GM23338 (cell line): ENCODE measurements at regions not wholly inside any gene's neighbourhood (a gene's known extent, or its start where the extent isn't known, plus 50 kb on each side); places are given as distances from the start of the nearest gene placed in this dataset.

Experiments used
- ATAC-seq: fragments of 200-7000 bp; cut with Tn5 transposase; 3 replicates; pipeline ENCODE4 v1.9.1; 2020
- DNase-seq: peaks from one replicate; pipeline ENCODE4 v3.0.0-alpha.2; 2015; ENCODE audit warnings: low spot score
- H2AFZ ChIP-seq: fragments of 200-600 bp; sonication (generic); 2 replicates; pipeline ENCODE4 v1.8.0; 2016; ENCODE audit warnings: antibody characterized with exemption, mild to moderate bottlenecking, moderate library complexity
- H3F3A ChIP-seq: fragments of 200-600 bp; sonication (generic); replicated peaks from 2 replicates; pipeline ENCODE4 v1.8.0; 2017; ENCODE audit warnings: antibody characterized with exemption, mixed run types, low read depth
- H3K27ac ChIP-seq: fragments of 200-600 bp; sonication (generic); 2 replicates; pipeline ENCODE4 v1.6.1; 2016; ENCODE audit warnings: low read depth
- H3K27me3 ChIP-seq: fragments of 200-600 bp; sonication (generic); 2 replicates; pipeline ENCODE4 v1.8.0; 2016; ENCODE audit warnings: mild to moderate bottlenecking, mixed run types, moderate library complexity; ENCODE audit not compliant: insufficient read depth
- H3K36me3 ChIP-seq: fragments of 200-600 bp; sonication (generic); 2 replicates; pipeline ENCODE4 v1.8.0; 2016; ENCODE audit warnings: mild to moderate bottlenecking; ENCODE audit not compliant: insufficient read depth
- H3K4me1 ChIP-seq: fragments of 200-600 bp; sonication (generic); 2 replicates; pipeline ENCODE4 v1.8.0; 2016; ENCODE audit warnings: mild to moderate bottlenecking, moderate library complexity; ENCODE audit not compliant: insufficient read depth
- H3K4me2 ChIP-seq: fragments of 200-600 bp; sonication (generic); 2 replicates; pipeline ENCODE4 v1.7.1; 2017; ENCODE audit warnings: mixed run types
- H3K4me3 ChIP-seq: fragments of 200-600 bp; sonication (generic); 2 replicates; pipeline ENCODE4 v1.6.1; 2016; ENCODE audit warnings: mixed run types
- H3K79me2 ChIP-seq: fragments of 200-600 bp; sonication (generic); replicated peaks from 2 replicates; pipeline ENCODE4 v1.8.0; 2017; ENCODE audit warnings: mild to moderate bottlenecking; ENCODE audit not compliant: insufficient read depth
- H3K9me2 ChIP-seq: fragments of 200-600 bp; sonication (generic); 2 replicates; pipeline ENCODE4 v1.8.0; 2017; ENCODE audit not compliant: insufficient read depth
- H4K20me1 ChIP-seq: fragments of 200-600 bp; sonication (generic); replicated peaks from 2 replicates; pipeline ENCODE4 v1.8.0; 2017; ENCODE audit warnings: mild to moderate bottlenecking; ENCODE audit not compliant: insufficient read depth
- H3K27ac Mint-ChIP-seq: 2 replicates; pipeline ENCODE4 v1.8.0; 2020; ENCODE audit warnings: inconsistent platforms, mild to moderate bottlenecking, moderate library complexity, mixed read lengths
- H3K27me3 Mint-ChIP-seq: 3 replicates; pipeline ENCODE4 v1.8.0; 2022; ENCODE audit warnings: low read depth, mild to moderate bottlenecking, moderate library complexity, mixed read lengths, inconsistent platforms; ENCODE audit not compliant: insufficient read depth, poor library complexity
- H3K36me3 Mint-ChIP-seq: 3 replicates; pipeline ENCODE4 v1.8.0; 2021; ENCODE audit warnings: low read depth, mild to moderate bottlenecking, inconsistent platforms, moderate library complexity, mixed read lengths
- H3K4me1 Mint-ChIP-seq: 3 replicates; pipeline ENCODE4 v1.8.0; 2020; ENCODE audit warnings: mild to moderate bottlenecking, inconsistent platforms, mixed read lengths
- H3K4me3 Mint-ChIP-seq: 3 replicates; pipeline ENCODE4 v1.8.0; 2021; ENCODE audit warnings: moderate library complexity, mild to moderate bottlenecking, inconsistent platforms, mixed read lengths
- H3K9me3 Mint-ChIP-seq: 3 replicates; pipeline ENCODE4 v1.8.0; 2020; ENCODE audit warnings: moderate library complexity, mild to moderate bottlenecking, inconsistent platforms, mixed read lengths
- CREB1 ChIP-seq: fragments of 250-450 bp; sonication (Bioruptor Pico); IDR thresholded peaks from 2 replicates; pipeline ENCODE4 v1.5.0; 2020; ENCODE audit warnings: low read depth, mild to moderate bottlenecking, moderate library complexity
- CTCF ChIP-seq, 2 experiments: fragments of 200-600 bp in 1 of 2; sonication (generic) in 1 of 2; conservative IDR thresholded peaks; 2 replicates each; pipeline versions ENCODE4 v1.5.1 to v1.6.1; 2016 to 2017; ENCODE audit warnings: antibody characterized with exemption in 2 of 2, low read depth in 2 of 2, mild to moderate bottlenecking in 2 of 2, moderate library complexity in 1 of 2
- ETS1 ChIP-seq: IDR thresholded peaks from 2 replicates; pipeline ENCODE4 v1.6.1; 2016; ENCODE audit warnings: antibody characterized with exemption
- JUNB ChIP-seq: IDR thresholded peaks from one replicate; pipeline ENCODE4 v1.6.1; 2016; ENCODE audit warnings: antibody characterized with exemption; ENCODE audit not compliant: unreplicated experiment
- REST ChIP-seq: IDR thresholded peaks from one replicate; pipeline ENCODE4 v1.6.1; 2018; ENCODE audit warnings: antibody characterized with exemption; ENCODE audit not compliant: unreplicated experiment
- ZNF114 ChIP-seq: fragments of 250-450 bp; sonication (Bioruptor Pico); IDR thresholded peaks from 2 replicates; pipeline ENCODE4 v1.5.0; 2020; ENCODE audit warnings: mild to moderate bottlenecking, moderate library complexity
- ZNF331 ChIP-seq: fragments of 250-450 bp; sonication (Bioruptor Pico); IDR thresholded peaks from 2 replicates; pipeline ENCODE4 v1.5.0; 2020; ENCODE audit warnings: low read depth, mild to moderate bottlenecking, moderate library complexity
- ZNF462 ChIP-seq: fragments of 250-450 bp; sonication (Bioruptor Pico); IDR thresholded peaks from 2 replicates; pipeline ENCODE4 v1.5.0; 2020; ENCODE audit warnings: mild to moderate bottlenecking, moderate library complexity

GRCh38 chr1:220966473-220966872 lies 87.2 kb downstream of the HLX start:
- H3K27me3 ChIP-seq, result no peaks in the 10 kb centered on the region
- H3K9me2 ChIP-seq, result peaks cover 8% of the 10 kb centered on the region; the same call in 1 of the 2 replicates
- no peak overlapping the region for H3K27ac ChIP-seq
- H4K20me1 ChIP-seq, result no peaks in the 10 kb centered on the region
- Mint-ChIP-seq H3K27ac (no peak overlapping the region), H3K4me3 (no peak overlapping the region), H3K27me3 (peaks cover 5% of the 10 kb centered on the region), H3K9me3 (no peaks in the 10 kb centered on the region; the same call in 2 of the 3 replicates), H3K36me3 (no peaks in the 10 kb centered on the region), H3K4me1 (no peaks in the 10 kb centered on the region)
- H3K4me2 ChIP-seq, result no peak overlapping the region
- TF ChIP-seq ETS1 (no peak), CREB1 (CRISPR knock-in tag) (no peak), ZNF462 (CRISPR knock-in tag) (no peak), ZNF114 (CRISPR knock-in tag) (no peak), CTCF (conservative IDR thresholded peaks at IDR 0.05; ENCODE audit: low read depth in 2 of 2) (no peak), REST (no peak), JUNB (no peak), ZNF331 (CRISPR knock-in tag) (no peak)
- H2AFZ ChIP-seq, result no peak overlapping the region
- DNase-seq (no peak), ATAC-seq (no peak)
- H3F3A ChIP-seq, result no peaks in the 10 kb centered on the region
- no peaks in the 10 kb centered on the region for H3K4me1 ChIP-seq
- no peaks in the 10 kb centered on the region for H3K79me2 ChIP-seq
- H3K36me3 ChIP-seq, result no peaks in the 10 kb centered on the region
- H3K4me3 ChIP-seq, result no peak overlapping the region
